ENCODE measurements at regions not wholly inside any gene's neighbourhood (a gene's known extent, or its start where the extent isn't known, plus 50 kb on each side); places are given as distances from the start of the nearest gene placed in this dataset.

GRCh38 chr5:4053136-4053535 lies 457.5 kb downstream of the IRX1 start:
- TF ChIP-seq CTCF (conservative IDR thresholded peaks at IDR 0.05; ENCODE audit: low read length) = no peak
- TF ChIP-seq EZH2phosphoT487 (IDR thresholded peaks at IDR 0.05; ENCODE audit: borderline replicate concordance, low read depth, low read length) = no peak

Data from OCI-LY7 (cell line).